ENCODE measurements at regions not wholly inside any gene's neighbourhood (a gene's known extent, or its start where the extent isn't known, plus 50 kb on each side); places are given as distances from the start of the nearest gene placed in this dataset.

- no peaks in the 10 kb centered on the region for H3K4me1 ChIP-seq (ENCODE audit: control insufficient read depth in 1 of 2, insufficient read depth in 2 of 2, low read length in 2 of 2)
- H3K4me3 ChIP-seq (replicated peaks in 1 of 2; ENCODE audit: low read depth in 1 of 2, low read length in 2 of 2), result no peak overlapping the region
- ChIA-PET POLR2A (no interaction called here), CTCF (interaction anchor here (0.6 to 1.8 kb wide), 11 partner anchors 9 to 1008 kb away, joined by 3 to 8 read pairs (median 3); no protein-coding TSS in a partner anchor), RAD21 (ENCODE audit: low non-redundant PET in 1 of 2, low total read pairs in 2 of 2, uncharacterized antibody in 2 of 2, unreplicated experiment in 2 of 2) (interaction anchor here (0.6 to 1.3 kb wide), 3 partner anchors 49 to 666 kb away, joined by 3 read pairs; no protein-coding TSS in a partner anchor)
- H3K9me3 ChIP-seq (ENCODE audit: control insufficient read depth in 1 of 2, insufficient read depth in 1 of 2, low read depth in 1 of 2, low read length in 2 of 2), result no peaks in the 10 kb centered on the region
- no TSS peak for BruUV-seq (replicated peaks)
- H3K27ac ChIP-seq (ENCODE audit: low read depth, low read length), result no peak overlapping the region
- intact Hi-C loops (cut with micrococcal nuclease), result loop anchor here (1.0 to 10.0 kb wide), 2 partner anchors 406 to 666 kb away; no protein-coding TSS in a partner anchor
- no peak overlapping the region for H2AFZ ChIP-seq (ENCODE audit: low read depth, low read length, poor library complexity, severe bottlenecking)
- ATAC-seq, result peak; percentile 66
- H3K9me2 ChIP-seq (ENCODE audit: insufficient read depth), result no peaks in the 10 kb centered on the region
- no peak overlapping the region for H3K9ac ChIP-seq (ENCODE audit: low read length)
- peak; percentile 21 for DNase-seq (ENCODE audit: low read depth, low spot score)
- H3K79me2 ChIP-seq (ENCODE audit: insufficient read depth, low read length), result no peaks in the 10 kb centered on the region
- TF ChIP-seq SRF (IDR thresholded peaks at IDR 0.05; ENCODE audit: low read depth) (no peak), REST (IDR thresholded peaks at IDR 0.05; ENCODE audit: low read depth) (no peak), ATF3 (IDR thresholded peaks at IDR 0.05) (no peak), YY1 (IDR thresholded peaks at IDR 0.05; ENCODE audit: extremely low read depth, insufficient replicate concordance, low read depth, low read length) (no peak), POLR2AphosphoS5 (IDR thresholded peaks at IDR 0.05; ENCODE audit: low read depth, low read length) (no peak), RAD21 (IDR thresholded peaks at IDR 0.05; ENCODE audit: low read depth) (peak; percentile 66), ZBTB33 (IDR thresholded peaks at IDR 0.05; ENCODE audit: extremely low read depth, insufficient replicate concordance, low read length) (no peak), SP1 (IDR thresholded peaks at IDR 0.05; ENCODE audit: low read depth) (no peak), CTCF (IDR thresholded peaks at IDR 0.05 in 2 of 3, conservative IDR thresholded peaks at IDR 0.05 in 1 of 3; ENCODE audit: borderline replicate concordance in 1 of 3, insufficient read depth in 1 of 3, low read depth in 2 of 3, low read length in 2 of 3) (peak; percentile 42 to 64 (median 53); a peak in 5 of 6 replicates), POLR2A (IDR thresholded peaks at IDR 0.05; ENCODE audit: borderline replicate concordance, extremely low read depth, insufficient read depth, insufficient read length) (no peak), ZFX (IDR thresholded peaks at IDR 0.05) (no peak)
- no peaks in the 10 kb centered on the region for H3K27me3 ChIP-seq (ENCODE audit: insufficient read depth, low read length)
- H4K20me1 ChIP-seq (ENCODE audit: insufficient read depth), result no peaks in the 10 kb centered on the region
- H3K4me2 ChIP-seq (ENCODE audit: low read length), result no peak overlapping the region
- no peaks in the 10 kb centered on the region for H3K36me3 ChIP-seq (ENCODE audit: control insufficient read depth in 1 of 2, insufficient read depth in 2 of 2, low read length in 2 of 2)
These were observed 296.8 kb downstream of the RAB38 start for GRCh38 chr11:87878373-87878825.

Data from HCT116 (cell line).